HEK293T (cell line): ENCODE measurements at regions not wholly inside any gene's neighbourhood (a gene's known extent, or its start where the extent isn't known, plus 50 kb on each side); places are given as distances from the start of the nearest gene placed in this dataset.

Experiments used
- ARNT ChIP-seq: fragments of 450-650 bp; IDR thresholded peaks from 2 replicates; pipeline ENCODE4 v1.6.1; 2017; ENCODE audit warnings: mild to moderate bottlenecking
- BHLHE40 ChIP-seq: fragments of 450-650 bp; IDR thresholded peaks from 2 replicates; pipeline ENCODE4 v1.6.1; 2016; ENCODE audit warnings: mild to moderate bottlenecking, moderate library complexity, borderline replicate concordance
- ELF4 ChIP-seq: fragments of 450-650 bp; IDR thresholded peaks from 2 replicates; pipeline ENCODE4 v1.6.1; 2017; ENCODE audit warnings: antibody characterized with exemption
- FOXA1 ChIP-seq: fragments of 450-650 bp; IDR thresholded peaks from 2 replicates; pipeline ENCODE4 v1.6.1; 2016; ENCODE audit warnings: mild to moderate bottlenecking
- FOXK2 ChIP-seq: fragments of 450-650 bp; IDR thresholded peaks from 2 replicates; pipeline ENCODE4 v1.6.1; 2016; ENCODE audit warnings: mild to moderate bottlenecking
- FOXM1 ChIP-seq: fragments of 450-650 bp; IDR thresholded peaks from 2 replicates; pipeline ENCODE4 v1.6.1; 2017; ENCODE audit warnings: mild to moderate bottlenecking, borderline replicate concordance
- HDGF ChIP-seq: fragments of 450-650 bp; IDR thresholded peaks from 2 replicates; pipeline ENCODE4 v1.6.1; 2017; ENCODE audit warnings: antibody characterized with exemption, borderline replicate concordance
- L3MBTL2 ChIP-seq: fragments of 450-650 bp; conservative IDR thresholded peaks from 2 replicates; pipeline ENCODE4 v1.6.1; 2016; ENCODE audit warnings: mild to moderate bottlenecking
- NFRKB ChIP-seq: fragments of 450-650 bp; IDR thresholded peaks from 2 replicates; pipeline ENCODE4 v1.6.1; 2016; ENCODE audit warnings: mild to moderate bottlenecking, moderate library complexity
- SP1 ChIP-seq: fragments of 450-650 bp; IDR thresholded peaks from 2 replicates; pipeline ENCODE4 v1.6.1; 2017
- SUZ12 ChIP-seq: fragments of 450-650 bp; IDR thresholded peaks from 2 replicates; pipeline ENCODE4 v1.6.1; 2016; ENCODE audit warnings: mild to moderate bottlenecking
- TARDBP ChIP-seq: fragments of 450-650 bp; IDR thresholded peaks from 2 replicates; pipeline ENCODE4 v1.6.1; 2016
- ZNF384 ChIP-seq: fragments of 450-650 bp; IDR thresholded peaks from 2 replicates; pipeline ENCODE4 v1.6.1; 2016

GRCh38 chr5:8693341-8693844 lies 824.4 kb downstream of the MTRR start:
- TF ChIP-seq FOXA1 (no peak), NFRKB (no peak), SP1 (no peak), ARNT (no peak), BHLHE40 (no peak), ZNF384 (no peak), TARDBP (no peak), L3MBTL2 (no peak), FOXM1 (no peak), FOXK2 (no peak), SUZ12 (no peak), ELF4 (no peak), HDGF (no peak)
